ENCODE measurements at regions not wholly inside any gene's neighbourhood (a gene's known extent, or its start where the extent isn't known, plus 50 kb on each side); places are given as distances from the start of the nearest gene placed in this dataset.

GRCh38 chr6:148214667-148215066 lies 128.0 kb upstream of the SASH1 start:
- BruUV-seq (replicated peaks), result no TSS peak
- no peak overlapping the region for H3K4me2 ChIP-seq (ENCODE audit: low read length)
- no peaks in the 10 kb centered on the region for H3K27me3 ChIP-seq (ENCODE audit: low read length)
- H3K9me3 ChIP-seq (ENCODE audit: low read length), result no peaks in the 10 kb centered on the region
- ATAC-seq, result no peak
- no peak for DNase-seq
- H3K4me1 ChIP-seq (ENCODE audit: insufficient read depth, low read length), result no peaks in the 10 kb centered on the region
- no peak overlapping the region for H3K4me3 ChIP-seq (ENCODE audit: low read length)
- ChIA-PET POLR2A (ENCODE audit: unreplicated experiment) (no interaction called here), CTCF (no interaction called here)
- no peak overlapping the region for H3K9ac ChIP-seq (ENCODE audit: low read length)
- TF ChIP-seq, protein P1, sequence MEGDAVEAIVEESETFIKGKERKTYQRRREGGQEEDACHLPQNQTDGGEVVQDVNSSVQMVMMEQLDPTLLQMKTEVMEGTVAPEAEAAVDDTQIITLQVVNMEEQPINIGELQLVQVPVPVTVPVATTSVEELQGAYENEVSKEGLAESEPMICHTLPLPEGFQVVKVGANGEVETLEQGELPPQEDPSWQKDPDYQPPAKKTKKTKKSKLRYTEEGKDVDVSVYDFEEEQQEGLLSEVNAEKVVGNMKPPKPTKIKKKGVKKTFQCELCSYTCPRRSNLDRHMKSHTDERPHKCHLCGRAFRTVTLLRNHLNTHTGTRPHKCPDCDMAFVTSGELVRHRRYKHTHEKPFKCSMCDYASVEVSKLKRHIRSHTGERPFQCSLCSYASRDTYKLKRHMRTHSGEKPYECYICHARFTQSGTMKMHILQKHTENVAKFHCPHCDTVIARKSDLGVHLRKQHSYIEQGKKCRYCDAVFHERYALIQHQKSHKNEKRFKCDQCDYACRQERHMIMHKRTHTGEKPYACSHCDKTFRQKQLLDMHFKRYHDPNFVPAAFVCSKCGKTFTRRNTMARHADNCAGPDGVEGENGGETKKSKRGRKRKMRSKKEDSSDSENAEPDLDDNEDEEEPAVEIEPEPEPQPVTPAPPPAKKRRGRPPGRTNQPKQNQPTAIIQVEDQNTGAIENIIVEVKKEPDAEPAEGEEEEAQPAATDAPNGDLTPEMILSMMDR (conservative IDR thresholded peaks at IDR 0.05; ENCODE audit: low read depth, low read length), result no peak
- H3K9me2 ChIP-seq (replicated peaks; ENCODE audit: low read length), result no peaks in the 10 kb centered on the region
- H3K36me3 ChIP-seq (ENCODE audit: low read depth, low read length), result no peaks in the 10 kb centered on the region
- intact Hi-C loops (cut with micrococcal nuclease), result no loop called here
- H3F3A ChIP-seq (ENCODE audit: low read length, unreplicated experiment), result no peaks in the 10 kb centered on the region
- H2AFZ ChIP-seq (ENCODE audit: low read length), result no peak overlapping the region
- H3K79me2 ChIP-seq (ENCODE audit: low read length), result no peaks in the 10 kb centered on the region
- no peak overlapping the region for H3K27ac ChIP-seq (ENCODE audit: low read length)
- no peaks in the 10 kb centered on the region for H4K20me1 ChIP-seq (ENCODE audit: low read length)

GRCh38 chr6:148217051-148217450 lies 125.6 kb upstream of the SASH1 start:
- ChIA-PET CTCF (no interaction called here), POLR2A (ENCODE audit: unreplicated experiment) (no interaction called here)
- Histone ChIP-seq H2AFZ (ENCODE audit: low read length) (no peak overlapping the region), H3K27ac (ENCODE audit: low read length) (no peak overlapping the region), H3K9me2 (replicated peaks; ENCODE audit: low read length) (no peaks in the 10 kb centered on the region), H3K27me3 (ENCODE audit: low read length) (no peaks in the 10 kb centered on the region), H3K9ac (ENCODE audit: low read length) (no peak overlapping the region), H3K4me2 (ENCODE audit: low read length) (no peak overlapping the region), H3K4me3 (ENCODE audit: low read length) (no peak overlapping the region), H3K4me1 (ENCODE audit: insufficient read depth, low read length) (no peaks in the 10 kb centered on the region), H3K36me3 (ENCODE audit: low read depth, low read length) (no peaks in the 10 kb centered on the region), H3F3A (ENCODE audit: low read length, unreplicated experiment) (no peaks in the 10 kb centered on the region), H3K9me3 (ENCODE audit: low read length) (no peaks in the 10 kb centered on the region), H3K79me2 (ENCODE audit: low read length) (no peaks in the 10 kb centered on the region), H4K20me1 (ENCODE audit: low read length) (no peaks in the 10 kb centered on the region)
- DNase-seq (no peak), ATAC-seq (no peak)
- TF ChIP-seq, protein P1 (conservative IDR thresholded peaks at IDR 0.05; ENCODE audit: low read depth, low read length), result no peak
- no peak for TF ChIP-seq EZH2 (IDR thresholded peaks at IDR 0.05; ENCODE audit: low read length, unreplicated experiment)
- no peak for TF ChIP-seq EZH2phosphoT487 (IDR thresholded peaks at IDR 0.05; ENCODE audit: borderline replicate concordance, low read length)
- BruUV-seq (replicated peaks), result no TSS peak
- intact Hi-C loops (cut with micrococcal nuclease), result no loop called here

- POLR2A ChIA-PET (ENCODE audit: unreplicated experiment), result no interaction called here
- Histone ChIP-seq H3K9me2 (replicated peaks; ENCODE audit: low read length) (no peaks in the 10 kb centered on the region), H2AFZ (ENCODE audit: low read length) (no peak overlapping the region), H3K27me3 (ENCODE audit: low read length) (no peaks in the 10 kb centered on the region), H3K4me2 (ENCODE audit: low read length) (no peak overlapping the region), H3K79me2 (ENCODE audit: low read length) (no peaks in the 10 kb centered on the region), H3K36me3 (ENCODE audit: low read depth, low read length) (no peaks in the 10 kb centered on the region), H3K9ac (ENCODE audit: low read length) (no peak overlapping the region), H3K4me3 (ENCODE audit: low read length) (no peak overlapping the region), H4K20me1 (ENCODE audit: low read length) (no peaks in the 10 kb centered on the region), H3K9me3 (ENCODE audit: low read length) (no peaks in the 10 kb centered on the region), H3K27ac (ENCODE audit: low read length) (no peak overlapping the region), H3K4me1 (ENCODE audit: insufficient read depth, low read length) (peaks cover 2% of the 10 kb centered on the region; the same call in 1 of the 2 replicates), H3F3A (ENCODE audit: low read length, unreplicated experiment) (no peaks in the 10 kb centered on the region)
- CTCF ChIA-PET, result no interaction called here
- ATAC-seq, result no peak
- BruUV-seq (replicated peaks), result no TSS peak
- intact Hi-C loops (cut with micrococcal nuclease), result no loop called here
- DNase-seq, result no peak
- TF ChIP-seq EZH2phosphoT487 (IDR thresholded peaks at IDR 0.05; ENCODE audit: borderline replicate concordance, low read length), result no peak
- TF ChIP-seq EZH2 (IDR thresholded peaks at IDR 0.05; ENCODE audit: low read length, unreplicated experiment), result no peak
- TF ChIP-seq, protein P1 (conservative IDR thresholded peaks at IDR 0.05; ENCODE audit: low read depth, low read length), result no peak
Measured at GRCh38 chr6:148217921-148218320, 124.7 kb upstream of the SASH1 start.

Data from PC-3 (cell line).